Peyer's patch (tissue), 4 donors: ENCODE measurements at regions not wholly inside any gene's neighbourhood (a gene's known extent, or its start where the extent isn't known, plus 50 kb on each side); places are given as distances from the start of the nearest gene placed in this dataset.

Experiments used
- POLR2A ChIP-seq, 2 donors: fragments of 450-650 bp; IDR thresholded peaks; one replicate each; pipeline ENCODE4 v1.5.1; 2017; ENCODE audit warnings: antibody characterized with exemption in 2 of 2, mild to moderate bottlenecking in 2 of 2, moderate library complexity in 2 of 2
- TF ChIP-seq, protein P1 (sequence below), 6 experiments: fragments of 450-650 bp in 4 of 6; fragments of 200-600 bp in 2 of 6; sonication (generic) in 1 of 6; IDR thresholded peaks; one replicate each; pipeline ENCODE4 v1.5.1; 2017 to 2019; ENCODE audit warnings: antibody characterized with exemption in 6 of 6, mild to moderate bottlenecking in 3 of 6, moderate library complexity in 1 of 6

DNA sequence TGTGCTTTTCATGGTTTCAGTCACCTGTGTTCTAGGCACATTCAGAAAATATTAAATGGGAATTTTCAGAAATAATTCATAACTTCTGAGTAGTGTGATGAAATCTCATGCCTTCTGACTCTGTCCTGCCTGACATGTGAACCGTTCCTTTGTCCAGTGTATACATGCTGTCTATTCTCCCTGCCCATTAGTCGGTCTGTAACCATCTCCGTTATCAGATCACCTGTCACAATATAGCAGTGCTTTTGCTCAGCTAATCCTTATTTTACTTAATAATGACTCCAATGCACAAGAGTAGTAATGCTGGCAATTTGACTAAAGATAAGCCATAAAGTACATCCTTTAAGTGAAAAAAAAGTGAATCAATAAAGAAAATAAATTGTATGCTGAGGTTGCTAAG, 597.5 kb downstream of the BRINP3 start:
- TF ChIP-seq, protein P1, sequence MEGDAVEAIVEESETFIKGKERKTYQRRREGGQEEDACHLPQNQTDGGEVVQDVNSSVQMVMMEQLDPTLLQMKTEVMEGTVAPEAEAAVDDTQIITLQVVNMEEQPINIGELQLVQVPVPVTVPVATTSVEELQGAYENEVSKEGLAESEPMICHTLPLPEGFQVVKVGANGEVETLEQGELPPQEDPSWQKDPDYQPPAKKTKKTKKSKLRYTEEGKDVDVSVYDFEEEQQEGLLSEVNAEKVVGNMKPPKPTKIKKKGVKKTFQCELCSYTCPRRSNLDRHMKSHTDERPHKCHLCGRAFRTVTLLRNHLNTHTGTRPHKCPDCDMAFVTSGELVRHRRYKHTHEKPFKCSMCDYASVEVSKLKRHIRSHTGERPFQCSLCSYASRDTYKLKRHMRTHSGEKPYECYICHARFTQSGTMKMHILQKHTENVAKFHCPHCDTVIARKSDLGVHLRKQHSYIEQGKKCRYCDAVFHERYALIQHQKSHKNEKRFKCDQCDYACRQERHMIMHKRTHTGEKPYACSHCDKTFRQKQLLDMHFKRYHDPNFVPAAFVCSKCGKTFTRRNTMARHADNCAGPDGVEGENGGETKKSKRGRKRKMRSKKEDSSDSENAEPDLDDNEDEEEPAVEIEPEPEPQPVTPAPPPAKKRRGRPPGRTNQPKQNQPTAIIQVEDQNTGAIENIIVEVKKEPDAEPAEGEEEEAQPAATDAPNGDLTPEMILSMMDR (IDR thresholded peaks at IDR 0.05) = no peak
- TF ChIP-seq POLR2A (IDR thresholded peaks at IDR 0.05) = no peak
